Cardiac muscle cell (in vitro differentiated cells and primary cell): ENCODE measurements at regions not wholly inside any gene's neighbourhood (a gene's known extent, or its start where the extent isn't known, plus 50 kb on each side); places are given as distances from the start of the nearest gene placed in this dataset.

Source experiments
- DNase-seq, 2 donors: peaks; one replicate each; pipeline versions ENCODE4 v3.0.0 to v3.0.0-alpha.2; 2010 to 2017; ENCODE audit warnings: low read depth in 1 of 2, low spot score in 1 of 2
- H3K27ac ChIP-seq: fragments of 200-600 bp; sonication (generic); 2 replicates; pipeline ENCODE4 v1.5.1; 2016
- H3K27me3 ChIP-seq: fragments of 200-600 bp; sonication (generic); 2 replicates; pipeline ENCODE4 v1.6.0; 2016; ENCODE audit warnings: control low read depth
- H3K36me3 ChIP-seq: fragments of 200-600 bp; sonication (generic); 2 replicates; pipeline ENCODE4 v1.5.1; 2016; ENCODE audit warnings: control low read depth
- H3K4me1 ChIP-seq: fragments of 200-600 bp; sonication (generic); 2 replicates; pipeline ENCODE4 v1.8.1; 2017; ENCODE audit warnings: low read depth, mild to moderate bottlenecking, mixed run types
- H3K4me3 ChIP-seq: fragments of 200-600 bp; sonication (generic); 2 replicates; pipeline ENCODE4 v1.5.1; 2016; ENCODE audit warnings: mild to moderate bottlenecking
- H3K9me3 ChIP-seq: fragments of 200-600 bp; sonication (generic); 2 replicates; pipeline ENCODE4 v1.5.1; 2017; ENCODE audit warnings: low read depth, mild to moderate bottlenecking, control low read depth
- CTCF ChIP-seq: IDR thresholded peaks from 2 replicates; pipeline ENCODE4 v1.5.1; 2012; ENCODE audit warnings: low read depth, mild to moderate bottlenecking, low read length

- peak overlapping the region; percentile 99 for H3K27ac ChIP-seq
- no peaks in the 10 kb centered on the region for H3K36me3 ChIP-seq
- peaks cover 51% of the 10 kb centered on the region for H3K4me1 ChIP-seq
- no peak for TF ChIP-seq CTCF
- no peaks in the 10 kb centered on the region for H3K27me3 ChIP-seq
- no peak overlapping the region for H3K4me3 ChIP-seq
- no peaks in the 10 kb centered on the region for H3K9me3 ChIP-seq
- peak; percentile 75 to 96 for DNase-seq
These were observed 137.2 kb downstream of the C9orf50 start for GRCh38 chr9:129483415-129484351.

- no peaks in the 10 kb centered on the region for H3K27me3 ChIP-seq
- H3K27ac ChIP-seq = peak overlapping the region; percentile 99
- peak; percentile 91 to 95 for DNase-seq
- H3K9me3 ChIP-seq = no peaks in the 10 kb centered on the region
- TF ChIP-seq CTCF = no peak
- H3K36me3 ChIP-seq = no peaks in the 10 kb centered on the region
- H3K4me3 ChIP-seq = peak overlapping the region; percentile 26
- H3K4me1 ChIP-seq = peaks cover 45% of the 10 kb centered on the region
These were observed 138.1 kb downstream of the C9orf50 start for GRCh38 chr9:129482521-129483414.

- TF ChIP-seq CTCF = peak; percentile 30
- H3K4me1 ChIP-seq = peaks cover 46% of the 10 kb centered on the region
- peak overlapping the region; percentile 26 for H3K4me3 ChIP-seq
- peak in 1 of 2 donors; percentile 62 for DNase-seq
- H3K27me3 ChIP-seq = no peaks in the 10 kb centered on the region
- H3K36me3 ChIP-seq = no peaks in the 10 kb centered on the region
- no peaks in the 10 kb centered on the region for H3K9me3 ChIP-seq
- H3K27ac ChIP-seq = peak overlapping the region; percentile 99
These were observed 138.9 kb downstream of the C9orf50 start for GRCh38 chr9:129481810-129482511.

GRCh38 chr9:129481424-129481809 is 139.5 kb downstream of the C9orf50 start:
- H3K27me3 ChIP-seq = no peaks in the 10 kb centered on the region
- H3K27ac ChIP-seq = peak overlapping the region; percentile 99
- no peaks in the 10 kb centered on the region for H3K9me3 ChIP-seq
- peaks cover 49% of the 10 kb centered on the region for H3K4me1 ChIP-seq
- no peaks in the 10 kb centered on the region for H3K36me3 ChIP-seq
- DNase-seq = no peak
- no peak for TF ChIP-seq CTCF
- H3K4me3 ChIP-seq = no peak overlapping the region

- no peak for TF ChIP-seq CTCF
- no peak overlapping the region for H3K4me3 ChIP-seq
- no peaks in the 10 kb centered on the region for H3K36me3 ChIP-seq
- H3K9me3 ChIP-seq = no peaks in the 10 kb centered on the region
- DNase-seq = no peak
- peak overlapping the region; percentile 99 for H3K27ac ChIP-seq
- H3K4me1 ChIP-seq = peaks cover 49% of the 10 kb centered on the region
- no peaks in the 10 kb centered on the region for H3K27me3 ChIP-seq
These were observed 140.2 kb downstream of the C9orf50 start for GRCh38 chr9:129480745-129481144.
